Upper lobe of left lung (tissue), 4 donors: ENCODE measurements at regions not wholly inside any gene's neighbourhood (a gene's known extent, or its start where the extent isn't known, plus 50 kb on each side); places are given as distances from the start of the nearest gene placed in this dataset.

Experiments used
- CTCF ChIP-seq, 6 experiments: fragments of 450-650 bp in 4 of 6; fragments of 200-600 bp in 2 of 6; sonication (generic) in 2 of 6; IDR thresholded peaks; one replicate each; pipeline ENCODE4 v1.5.1; 2016 to 2019; ENCODE audit warnings: antibody characterized with exemption in 6 of 6
- POLR2AphosphoS5 ChIP-seq, 2 donors: sonication (generic); formaldehyde crosslinking; IDR thresholded peaks; one replicate each; pipeline ENCODE4 v1.5.1; 2017; ENCODE audit warnings: antibody characterized with exemption in 2 of 2

GRCh38 chr6:169371344-169372127, 117.9 kb upstream of the THBS2 start:
- TF ChIP-seq CTCF (IDR thresholded peaks at IDR 0.05) (no peak), POLR2AphosphoS5 (IDR thresholded peaks at IDR 0.05) (no peak)
